OCI-LY7 (cell line): ENCODE measurements at regions not wholly inside any gene's neighbourhood (a gene's known extent, or its start where the extent isn't known, plus 50 kb on each side); places are given as distances from the start of the nearest gene placed in this dataset.

Source experiments
- BruUV-seq: library from RNA; stranded (reverse); fragments of 400-500 nt; replicated peaks from 2 replicates; lab custom pipeline; 2021; lab: Mats Ljungman, UMichigan
- CTCF ChIA-PET: fragments of 300-600 bp; sonication (Branson Sonifier 250); formaldehyde crosslinking; loops from one replicate; lab custom pipeline; 2022; ENCODE audit warnings: antibody characterized with exemption; ENCODE audit not compliant: unreplicated experiment; lab: Charles Lee
- POLR2A ChIA-PET: fragments of 300-600 bp; sonication (Branson Sonifier 250); formaldehyde crosslinking; loops from one replicate; lab custom pipeline; 2022; ENCODE audit warnings: antibody characterized with exemption; lab: Charles Lee
- DNase-seq: peaks from one replicate; pipeline ENCODE4 v3.0.0-alpha.2; 2015; ENCODE audit warnings: low spot score
- H2AFZ ChIP-seq: fragments of 200-600 bp; sonication (generic), shearing (Covaris generic); 2 replicates; pipeline ENCODE4 v1.6.1; 2014; ENCODE audit warnings: mild to moderate bottlenecking, antibody characterized with exemption, low read length, moderate library complexity
- H3K27ac ChIP-seq: fragments of 200-600 bp; sonication (generic); 2 replicates; pipeline ENCODE4 v1.5.1; 2014; ENCODE audit warnings: mixed run types, low read depth, mild to moderate bottlenecking, moderate library complexity, low read length, inconsistent platforms; ENCODE audit not compliant: poor library complexity, severe bottlenecking
- H3K36me3 ChIP-seq: fragments of 200-600 bp; sonication (generic); 2 replicates; pipeline ENCODE4 v1.6.1; 2014; ENCODE audit warnings: mild to moderate bottlenecking, antibody characterized with exemption, low read length, moderate library complexity, mixed read lengths; ENCODE audit not compliant: insufficient read depth
- H3K4me1 ChIP-seq: fragments of 200-600 bp; sonication (generic); 2 replicates; pipeline ENCODE4 v1.5.1; 2014; ENCODE audit warnings: mild to moderate bottlenecking, low read length; ENCODE audit not compliant: insufficient read depth, poor library complexity, severe bottlenecking
- H3K4me2 ChIP-seq: fragments of 200-600 bp; sonication (generic); 2 replicates; pipeline ENCODE4 v1.6.1; 2014; ENCODE audit warnings: mild to moderate bottlenecking, low read length
- H3K4me3 ChIP-seq: fragments of 200-600 bp; sonication (generic); 2 replicates; pipeline ENCODE4 v1.5.1; 2014; ENCODE audit warnings: mild to moderate bottlenecking, low read depth, low read length; ENCODE audit not compliant: poor library complexity, severe bottlenecking
- H3K79me2 ChIP-seq: fragments of 200-600 bp; sonication (generic); 2 replicates; pipeline ENCODE4 v1.6.1; 2016; ENCODE audit warnings: low read depth, mild to moderate bottlenecking, low read length, moderate library complexity, mixed read lengths; ENCODE audit not compliant: insufficient read depth
- H3K9me2 ChIP-seq: fragments of 200-600 bp; sonication (generic); 2 replicates; pipeline ENCODE4 v1.6.1; 2016; ENCODE audit warnings: mild to moderate bottlenecking, low read length, mixed read lengths; ENCODE audit not compliant: insufficient read depth
- H3K9me3 ChIP-seq: fragments of 200-600 bp; sonication (generic); 2 replicates; pipeline ENCODE4 v1.6.1; 2014; ENCODE audit warnings: mild to moderate bottlenecking, mixed run types, low read length, mixed read lengths
- H4K20me1 ChIP-seq: fragments of 200-600 bp; sonication (generic); 2 replicates; pipeline ENCODE4 v1.6.1; 2014; ENCODE audit warnings: mild to moderate bottlenecking, antibody characterized with exemption, low read length, moderate library complexity, mixed read lengths; ENCODE audit not compliant: insufficient read depth
- EZH2phosphoT487 ChIP-seq: fragments of 200-600 bp; sonication (generic); IDR thresholded peaks from 2 replicates; pipeline ENCODE4 v1.6.1; 2018; ENCODE audit warnings: low read depth, borderline replicate concordance, mild to moderate bottlenecking, mixed run types, antibody characterized with exemption, low read length, moderate library complexity, mixed read lengths
- intact Hi-C: fragments of 100-400 bp; cut with micrococcal nuclease; formaldehyde crosslinking; loops from one replicate; pipeline ENCODE4 v1.10.0; 2022; ENCODE audit not compliant: unreplicated experiment
- TF ChIP-seq, protein P1 (sequence below): fragments of 200-600 bp; sonication (generic); conservative IDR thresholded peaks from 2 replicates; pipeline ENCODE4 v1.5.1; 2014; ENCODE audit warnings: mild to moderate bottlenecking, antibody characterized with exemption, low read length, moderate library complexity, mixed read lengths

DNA sequence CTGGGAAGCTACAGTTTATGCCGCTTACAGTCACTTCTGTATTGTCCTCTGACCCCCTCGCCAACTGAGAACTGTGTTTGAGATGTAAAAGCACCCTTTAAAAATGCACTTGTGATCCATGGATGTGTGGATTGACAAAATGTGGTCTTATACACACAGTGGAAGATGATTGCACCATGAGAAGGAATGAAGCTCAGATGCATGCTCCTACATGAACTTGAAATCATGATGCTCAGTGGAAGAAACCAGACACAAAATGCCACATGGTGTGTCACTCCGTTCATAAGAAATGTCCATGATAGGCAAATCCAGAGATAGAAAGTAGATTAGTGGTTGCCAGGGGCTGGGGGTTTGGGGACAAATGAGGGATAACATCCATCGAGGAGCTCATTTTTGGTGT is 58.0 kb downstream of the PITPNM2 start:
- H3K27ac ChIP-seq: no peak overlapping the region
- no peaks in the 10 kb centered on the region for H3K9me2 ChIP-seq
- H3K4me2 ChIP-seq: no peak overlapping the region
- no peaks in the 10 kb centered on the region for H3K4me1 ChIP-seq
- H3K4me3 ChIP-seq: no peak overlapping the region
- POLR2A ChIA-PET: interaction anchor here (0.8 to 1.9 kb wide), 2 partner anchors 9 to 76 kb away, joined by 3 to 6 read pairs; no protein-coding TSS in a partner anchor
- no peak overlapping the region for H2AFZ ChIP-seq
- CTCF ChIA-PET: no interaction called here
- no peaks in the 10 kb centered on the region for H3K36me3 ChIP-seq
- H3K9me3 ChIP-seq: no peaks in the 10 kb centered on the region
- TF ChIP-seq, protein P1, sequence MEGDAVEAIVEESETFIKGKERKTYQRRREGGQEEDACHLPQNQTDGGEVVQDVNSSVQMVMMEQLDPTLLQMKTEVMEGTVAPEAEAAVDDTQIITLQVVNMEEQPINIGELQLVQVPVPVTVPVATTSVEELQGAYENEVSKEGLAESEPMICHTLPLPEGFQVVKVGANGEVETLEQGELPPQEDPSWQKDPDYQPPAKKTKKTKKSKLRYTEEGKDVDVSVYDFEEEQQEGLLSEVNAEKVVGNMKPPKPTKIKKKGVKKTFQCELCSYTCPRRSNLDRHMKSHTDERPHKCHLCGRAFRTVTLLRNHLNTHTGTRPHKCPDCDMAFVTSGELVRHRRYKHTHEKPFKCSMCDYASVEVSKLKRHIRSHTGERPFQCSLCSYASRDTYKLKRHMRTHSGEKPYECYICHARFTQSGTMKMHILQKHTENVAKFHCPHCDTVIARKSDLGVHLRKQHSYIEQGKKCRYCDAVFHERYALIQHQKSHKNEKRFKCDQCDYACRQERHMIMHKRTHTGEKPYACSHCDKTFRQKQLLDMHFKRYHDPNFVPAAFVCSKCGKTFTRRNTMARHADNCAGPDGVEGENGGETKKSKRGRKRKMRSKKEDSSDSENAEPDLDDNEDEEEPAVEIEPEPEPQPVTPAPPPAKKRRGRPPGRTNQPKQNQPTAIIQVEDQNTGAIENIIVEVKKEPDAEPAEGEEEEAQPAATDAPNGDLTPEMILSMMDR: no peak
- TF ChIP-seq EZH2phosphoT487: no peak
- H4K20me1 ChIP-seq: no peaks in the 10 kb centered on the region
- H3K79me2 ChIP-seq: no peaks in the 10 kb centered on the region
- intact Hi-C loops: no loop called here
- no TSS peak for BruUV-seq
- DNase-seq: no peak

DNA sequence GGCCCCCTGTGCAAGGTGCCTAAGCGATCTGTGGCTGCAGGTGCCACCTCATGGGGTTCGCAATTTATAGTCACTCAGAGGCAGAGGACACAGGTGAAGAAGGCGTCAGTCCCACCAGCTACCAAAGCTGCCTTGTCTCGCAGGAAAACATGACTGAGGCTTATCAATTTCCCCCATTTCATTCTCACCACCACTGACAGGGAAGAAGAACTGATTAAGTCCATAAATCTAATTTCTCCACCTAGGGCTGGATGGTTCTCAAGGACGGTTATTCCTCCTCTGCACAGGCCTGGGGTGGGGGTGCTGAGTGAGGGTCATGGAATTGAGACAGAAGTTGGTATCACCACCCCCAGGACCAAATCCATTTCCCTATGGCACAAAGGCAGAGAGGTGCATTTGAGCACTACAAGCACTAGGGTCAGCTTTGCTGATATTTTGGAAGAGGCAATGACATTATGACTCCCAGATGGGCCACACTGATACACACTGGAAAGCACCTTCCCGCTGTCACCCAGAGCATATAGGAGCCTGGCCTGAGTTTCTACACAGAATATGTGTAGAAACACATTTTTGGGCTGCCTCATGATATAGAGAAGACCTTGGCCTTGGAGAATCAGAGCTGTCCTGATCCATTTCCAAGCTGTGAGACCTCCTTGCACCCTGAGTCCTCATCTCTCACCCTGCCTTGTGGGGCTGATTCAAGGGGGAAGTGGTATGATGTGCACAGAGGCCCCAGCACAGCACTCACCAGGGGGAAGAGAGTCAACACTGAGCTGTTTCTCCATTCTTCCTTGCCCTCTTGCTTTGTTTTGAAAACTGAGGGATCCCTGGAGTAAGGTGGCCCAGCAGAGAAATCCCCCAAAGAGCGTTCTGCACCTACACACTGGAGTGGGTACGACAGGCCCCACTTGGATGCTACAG is 59.4 kb downstream of the PITPNM2 start:
- H3K4me3 ChIP-seq: no peak overlapping the region
- no TSS peak for BruUV-seq
- no peaks in the 10 kb centered on the region for H3K9me2 ChIP-seq
- DNase-seq: no peak
- H3K36me3 ChIP-seq: no peaks in the 10 kb centered on the region
- no peak overlapping the region for H3K4me2 ChIP-seq
- no peak overlapping the region for H2AFZ ChIP-seq
- H3K4me1 ChIP-seq: no peaks in the 10 kb centered on the region
- H3K9me3 ChIP-seq: no peaks in the 10 kb centered on the region
- ChIA-PET POLR2A (interaction anchor here (0.7 kb wide), 1 partner anchor 9 kb away, joined by 3 read pairs; no protein-coding TSS in a partner anchor), CTCF (no interaction called here)
- TF ChIP-seq EZH2phosphoT487: no peak
- TF ChIP-seq, protein P1: no peak
- H3K27ac ChIP-seq: no peak overlapping the region
- intact Hi-C loops: no loop called here
- no peaks in the 10 kb centered on the region for H3K79me2 ChIP-seq
- no peaks in the 10 kb centered on the region for H4K20me1 ChIP-seq
